Pancreas (tissue), 10 donors: ENCODE measurements at regions not wholly inside any gene's neighbourhood (a gene's known extent, or its start where the extent isn't known, plus 50 kb on each side); places are given as distances from the start of the nearest gene placed in this dataset.

Source experiments
- ATAC-seq, 4 donors: fragments of 200-7000 bp; cut with Tn5 transposase; one replicate each; pipeline versions ENCODE4 v1.8.0 to v1.9.1; 2020; ENCODE audit warnings: mild to moderate bottlenecking in 4 of 4, moderate library complexity in 4 of 4
- DNase-seq, 6 donors: peaks; one replicate each; pipeline ENCODE4 v3.0.0-alpha.2; 2020
- FAIRE-seq: peaks from 2 replicates; lab custom pipeline; 2012; peaks lifted over from hg19 to GRCh38; lab: Jason Lieb, UNC
- H3K27ac ChIP-seq, 4 donors: fragments of 200-600 bp; sonication (generic); 1 replicate in 3 of 4; 2 replicates in 1 of 4; pipeline versions ENCODE4 v1.5.0 to v1.8.0; 2020
- H3K27me3 ChIP-seq, 4 donors: fragments of 200-600 bp; one replicate each; pipeline ENCODE4 v1.8.0; 2021
- H3K36me3 ChIP-seq, 3 donors: fragments of 200-600 bp; sonication (generic) in 1 of 3; one replicate each; pipeline versions ENCODE4 v1.5.0 to v1.8.0; 2020 to 2021
- H3K4me1 ChIP-seq, 3 donors: fragments of 200-600 bp; one replicate each; pipeline ENCODE4 v1.8.0; 2021
- H3K4me3 ChIP-seq, 4 donors: fragments of 200-600 bp; sonication (generic) in 2 of 4; one replicate each; pipeline versions ENCODE4 v1.5.0 to v1.8.0; 2020 to 2021
- H3K9me3 ChIP-seq, 4 donors: fragments of 200-600 bp; one replicate each; pipeline ENCODE4 v1.8.0; 2021
- WGBS, 2 donors: extraction: QIAGEN DNeasy Blood & Tissue Kit; methylation state at CpG; one replicate each; pipeline ENCODE4 v1.1.7; 2013; 5-methylcytosine and 5-hydroxymethylcytosine counted together
- intact Hi-C, 3 donors: fragments of 100-400 bp; cut with DNase I; formaldehyde crosslinking; loops; one replicate each; pipeline versions ENCODE4 v1.11.1 to v1.14.2; 2022
- TF ChIP-seq, protein P1 (sequence below), 4 donors: fragments of 200-600 bp; sonication (generic) in 3 of 4; IDR thresholded peaks; one replicate each; pipeline versions ENCODE4 v1.5.0 to v1.8.0; 2021; ENCODE audit warnings: antibody characterized with exemption in 4 of 4
- donor health status: healthy with polysubstance abuse.
- donor health status: DM: no; HTN: no; CAD: no; lungs with moderate emphysema.
- donor health status: DM: no; HTN: no; CAD: no.
- donor health status: control.
- donor health status: control.
- donor health status: Bipolar disorder and iron deficiency.
- donor health status: DM: yes; HTN: yes; CAD: no.
- donor health status: DM: no; HTN: no; CAD: no.
- donor health status: DM: no; HTN: no; CAD: no.
- donor health status: DM: yes; HTN: yes; CAD: no.

DNA sequence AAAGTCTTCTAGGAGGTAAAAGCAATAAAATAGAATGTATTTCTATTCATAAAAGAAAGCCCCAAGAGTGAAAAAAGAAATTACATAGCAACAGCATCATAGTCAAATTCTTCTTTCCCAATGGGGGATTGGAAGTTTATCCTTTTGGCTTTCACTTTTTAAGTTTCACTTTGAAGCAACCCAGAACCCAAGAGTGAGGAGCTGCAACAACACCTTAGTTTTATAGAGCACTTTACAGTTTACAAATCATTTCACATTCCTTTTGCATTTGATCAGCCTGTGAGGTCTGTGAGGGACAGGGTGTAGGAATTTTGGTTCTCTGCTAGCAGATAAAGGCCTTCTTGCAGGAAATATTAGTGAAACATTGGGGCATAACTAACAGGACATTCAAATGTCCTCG is 112.0 kb upstream of the NDP start:
- ATAC-seq (no peak), DNase-seq (no peak), FAIRE-seq (peak; percentile 9)
- H3K4me3 ChIP-seq = no peak overlapping the region
- H3K4me1 ChIP-seq = no peaks in the 10 kb centered on the region
- H3K27me3 ChIP-seq = peaks cover 0 to 18% (median 2%) of the 10 kb centered on the region in 4 donors
- H3K36me3 ChIP-seq = no peaks in the 10 kb centered on the region
- 20 to 50% methylated on average over 1 of the region's 1 CpG for WGBS, 2 donors
- H3K27ac ChIP-seq = no peak overlapping the region
- TF ChIP-seq, protein P1, sequence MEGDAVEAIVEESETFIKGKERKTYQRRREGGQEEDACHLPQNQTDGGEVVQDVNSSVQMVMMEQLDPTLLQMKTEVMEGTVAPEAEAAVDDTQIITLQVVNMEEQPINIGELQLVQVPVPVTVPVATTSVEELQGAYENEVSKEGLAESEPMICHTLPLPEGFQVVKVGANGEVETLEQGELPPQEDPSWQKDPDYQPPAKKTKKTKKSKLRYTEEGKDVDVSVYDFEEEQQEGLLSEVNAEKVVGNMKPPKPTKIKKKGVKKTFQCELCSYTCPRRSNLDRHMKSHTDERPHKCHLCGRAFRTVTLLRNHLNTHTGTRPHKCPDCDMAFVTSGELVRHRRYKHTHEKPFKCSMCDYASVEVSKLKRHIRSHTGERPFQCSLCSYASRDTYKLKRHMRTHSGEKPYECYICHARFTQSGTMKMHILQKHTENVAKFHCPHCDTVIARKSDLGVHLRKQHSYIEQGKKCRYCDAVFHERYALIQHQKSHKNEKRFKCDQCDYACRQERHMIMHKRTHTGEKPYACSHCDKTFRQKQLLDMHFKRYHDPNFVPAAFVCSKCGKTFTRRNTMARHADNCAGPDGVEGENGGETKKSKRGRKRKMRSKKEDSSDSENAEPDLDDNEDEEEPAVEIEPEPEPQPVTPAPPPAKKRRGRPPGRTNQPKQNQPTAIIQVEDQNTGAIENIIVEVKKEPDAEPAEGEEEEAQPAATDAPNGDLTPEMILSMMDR (IDR thresholded peaks at IDR 0.05) = no peak
- intact Hi-C loops = no loop called here
- no peaks in the 10 kb centered on the region for H3K9me3 ChIP-seq

GRCh38 chrX:44082829-44083228 is 109.6 kb upstream of the NDP start:
- no peak for FAIRE-seq
- TF ChIP-seq, protein P1 (IDR thresholded peaks at IDR 0.05) = no peak
- Histone ChIP-seq H3K27me3 (peaks cover 0 to 16% (median 2%) of the 10 kb centered on the region in 4 donors), H3K27ac (no peak overlapping the region), H3K9me3 (no peaks in the 10 kb centered on the region), H3K36me3 (no peaks in the 10 kb centered on the region), H3K4me1 (no peaks in the 10 kb centered on the region), H3K4me3 (no peak overlapping the region)
- 82 to 83% methylated on average over 5 of the region's 5 CpGs for WGBS, 2 donors
- no peak for DNase-seq
- intact Hi-C loops = no loop called here
- ATAC-seq = no peak

GRCh38 chrX:44080083-44080482 is 106.9 kb upstream of the NDP start:
- no peak overlapping the region for H3K4me3 ChIP-seq
- no peak for ATAC-seq
- H3K4me1 ChIP-seq = no peaks in the 10 kb centered on the region
- no peaks in the 10 kb centered on the region for H3K9me3 ChIP-seq
- WGBS, 2 donors = 82 to 83% methylated on average over 7 of the region's 7 CpGs
- no peak overlapping the region for H3K27ac ChIP-seq
- no peak for DNase-seq
- H3K27me3 ChIP-seq = peaks cover 0 to 25% (median 2%) of the 10 kb centered on the region in 4 donors
- intact Hi-C loops = no loop called here
- TF ChIP-seq, protein P1 (IDR thresholded peaks at IDR 0.05) = no peak
- no peak for FAIRE-seq
- H3K36me3 ChIP-seq = no peaks in the 10 kb centered on the region

DNA sequence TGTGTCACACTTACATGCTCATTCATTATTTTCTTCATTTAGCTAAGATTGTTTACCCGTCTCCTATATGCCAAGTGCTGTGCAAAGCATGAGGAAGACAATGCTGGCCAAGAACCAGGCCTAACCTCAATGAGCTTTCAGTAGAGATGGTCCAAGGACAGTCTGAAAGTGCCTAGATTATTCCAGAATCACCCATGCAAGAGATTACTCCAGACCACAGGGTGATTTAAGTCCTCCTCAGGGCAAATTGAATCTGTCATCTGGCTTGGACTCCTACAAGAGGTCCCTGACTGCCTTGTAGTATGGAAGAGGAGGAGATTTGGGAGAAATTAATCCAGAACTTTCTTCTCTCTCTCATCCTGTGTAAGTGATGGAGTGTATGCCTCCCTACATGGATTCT is 99.4 kb upstream of the NDP start:
- H3K36me3 ChIP-seq = no peaks in the 10 kb centered on the region
- no peak overlapping the region for H3K27ac ChIP-seq
- DNase-seq (no peak), FAIRE-seq (no peak), ATAC-seq (no peak)
- TF ChIP-seq, protein P1 (IDR thresholded peaks at IDR 0.05) = no peak
- no peak overlapping the region for H3K4me3 ChIP-seq
- H3K4me1 ChIP-seq = no peaks in the 10 kb centered on the region
- H3K27me3 ChIP-seq = peaks cover 0 to 20% (median 0%) of the 10 kb centered on the region in 4 donors
- H3K9me3 ChIP-seq = no peaks in the 10 kb centered on the region
- 81 to 88% methylated on average over 1 of the region's 1 CpG for WGBS, 2 donors
- intact Hi-C loops = no loop called here

DNA sequence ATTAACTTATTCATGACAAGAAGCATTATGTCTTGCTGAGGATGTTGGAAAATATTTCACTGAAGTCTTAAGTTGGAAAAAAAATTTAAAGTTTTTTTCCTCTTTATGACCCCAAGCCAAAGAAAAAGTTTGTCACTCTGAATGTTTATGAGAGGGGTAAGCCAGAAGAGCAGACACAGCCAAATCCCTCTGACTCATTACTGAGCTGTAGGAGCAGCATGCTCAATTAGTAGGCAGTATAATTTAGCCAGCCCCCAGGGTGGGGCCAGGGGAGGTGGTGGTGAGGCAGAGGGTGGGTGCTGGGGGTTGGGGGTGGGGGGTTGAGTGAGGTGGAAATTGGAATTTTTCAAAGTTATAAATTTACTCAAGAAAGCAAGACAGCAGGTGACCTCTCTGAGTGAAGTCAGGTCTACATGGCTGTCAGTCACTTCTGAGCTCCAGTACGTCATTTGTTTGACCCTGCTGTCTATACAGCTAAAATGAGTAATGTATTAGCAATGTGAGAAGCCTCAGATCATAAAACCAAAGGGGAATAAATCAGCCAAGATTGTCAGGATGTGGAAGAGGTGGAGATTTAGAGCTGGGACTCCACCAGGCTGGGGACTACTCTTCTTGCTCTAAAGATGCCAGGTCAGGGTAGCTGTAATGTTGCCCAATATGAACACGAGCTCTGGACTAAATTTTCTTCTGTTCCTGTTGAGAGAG is 98.8 kb upstream of the NDP start:
- intact Hi-C loops = no loop called here
- FAIRE-seq (no peak), DNase-seq (no peak), ATAC-seq (no peak)
- no peaks in the 10 kb centered on the region for H3K36me3 ChIP-seq
- H3K9me3 ChIP-seq = no peaks in the 10 kb centered on the region
- no peaks in the 10 kb centered on the region for H3K4me1 ChIP-seq
- peaks cover 0 to 20% (median 0%) of the 10 kb centered on the region in 4 donors for H3K27me3 ChIP-seq
- TF ChIP-seq, protein P1 (IDR thresholded peaks at IDR 0.05) = no peak
- no peak overlapping the region for H3K27ac ChIP-seq
- WGBS, 2 donors = 52 to 85% methylated on average over 2 of the region's 2 CpGs
- H3K4me3 ChIP-seq = no peak overlapping the region
